ENCODE measurements at regions not wholly inside any gene's neighbourhood (a gene's known extent, or its start where the extent isn't known, plus 50 kb on each side); places are given as distances from the start of the nearest gene placed in this dataset.

DNA sequence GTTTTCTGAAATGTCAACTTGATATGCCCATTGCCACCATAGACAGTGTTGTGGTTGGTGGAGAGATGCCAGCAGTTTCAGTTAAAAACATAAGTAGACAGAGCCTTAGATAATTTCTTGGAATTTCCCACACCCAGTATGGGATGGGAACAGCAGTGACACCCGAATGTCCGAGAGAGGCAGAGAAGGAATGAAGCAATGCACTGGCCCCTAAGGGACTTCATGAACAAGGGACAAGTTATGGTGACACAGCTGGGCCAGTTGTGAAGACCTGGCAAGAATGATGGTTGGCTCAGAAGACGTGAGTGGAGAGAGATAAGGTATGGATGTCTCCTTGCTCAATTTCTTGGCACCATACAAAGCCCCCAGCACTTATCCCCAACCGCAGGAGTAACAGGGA is 165.2 kb upstream of the APCDD1 start:
- ChIA-PET CTCF (no interaction called here), POLR2A (ENCODE audit: unreplicated experiment) (no interaction called here)
- intact Hi-C loops (cut with micrococcal nuclease) (no loop called here), dilution Hi-C loops (cut with HindIII; ENCODE audit: low sequenced_read_pairs, unreplicated experiment) (no loop called here), in situ Hi-C loops (cut with MboI; ENCODE audit: low sequenced_read_pairs) (no loop called here)
- DNase-seq: no peak
- H3K9me3 ChIP-seq (ENCODE audit: control insufficient read depth, insufficient read depth, low read length): peaks cover 7% of the 10 kb centered on the region
- no peaks in the 10 kb centered on the region for H3K36me3 ChIP-seq (ENCODE audit: control insufficient read depth, insufficient read depth, low read length)
- no peak overlapping the region for H2AFZ ChIP-seq (replicated peaks; ENCODE audit: low read length, poor library complexity)
- H3K9ac ChIP-seq (ENCODE audit: low read depth, low read length): no peak overlapping the region
- no peak overlapping the region for H3K4me3 ChIP-seq (ENCODE audit: insufficient read depth, low read depth, low read length)
- no peak overlapping the region for H4K91ac ChIP-seq (ENCODE audit: insufficient read depth, low read depth, low read length)
- no peak overlapping the region for H3K4me2 ChIP-seq (ENCODE audit: low read depth, low read length)
- BruUV-seq (replicated peaks): no TSS peak
- H4K20me1 ChIP-seq (ENCODE audit: insufficient read depth, low read length): no peaks in the 10 kb centered on the region
- H3K23ac ChIP-seq (ENCODE audit: low read depth, low read length): no peak overlapping the region
- H4K5ac ChIP-seq (ENCODE audit: low read depth, low read length): no peak overlapping the region
- H2BK5ac ChIP-seq (ENCODE audit: low read depth, low read length, poor library complexity, severe bottlenecking): no peak overlapping the region
- no peak overlapping the region for H2BK120ac ChIP-seq (ENCODE audit: low read depth, low read length)
- H3K18ac ChIP-seq (ENCODE audit: low read depth, low read length): no peak overlapping the region
- no peaks in the 10 kb centered on the region for H3K79me1 ChIP-seq (ENCODE audit: low read depth in 1 of 2, low read length in 2 of 2)
- H3K56ac ChIP-seq (ENCODE audit: extremely low read depth, insufficient read depth, low read length): no peak overlapping the region
- no peak for ATAC-seq (ENCODE audit: low read depth)
- TF ChIP-seq, protein P1, sequence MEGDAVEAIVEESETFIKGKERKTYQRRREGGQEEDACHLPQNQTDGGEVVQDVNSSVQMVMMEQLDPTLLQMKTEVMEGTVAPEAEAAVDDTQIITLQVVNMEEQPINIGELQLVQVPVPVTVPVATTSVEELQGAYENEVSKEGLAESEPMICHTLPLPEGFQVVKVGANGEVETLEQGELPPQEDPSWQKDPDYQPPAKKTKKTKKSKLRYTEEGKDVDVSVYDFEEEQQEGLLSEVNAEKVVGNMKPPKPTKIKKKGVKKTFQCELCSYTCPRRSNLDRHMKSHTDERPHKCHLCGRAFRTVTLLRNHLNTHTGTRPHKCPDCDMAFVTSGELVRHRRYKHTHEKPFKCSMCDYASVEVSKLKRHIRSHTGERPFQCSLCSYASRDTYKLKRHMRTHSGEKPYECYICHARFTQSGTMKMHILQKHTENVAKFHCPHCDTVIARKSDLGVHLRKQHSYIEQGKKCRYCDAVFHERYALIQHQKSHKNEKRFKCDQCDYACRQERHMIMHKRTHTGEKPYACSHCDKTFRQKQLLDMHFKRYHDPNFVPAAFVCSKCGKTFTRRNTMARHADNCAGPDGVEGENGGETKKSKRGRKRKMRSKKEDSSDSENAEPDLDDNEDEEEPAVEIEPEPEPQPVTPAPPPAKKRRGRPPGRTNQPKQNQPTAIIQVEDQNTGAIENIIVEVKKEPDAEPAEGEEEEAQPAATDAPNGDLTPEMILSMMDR (conservative IDR thresholded peaks at IDR 0.05; ENCODE audit: low read depth, low read length): no peak
- TF ChIP-seq, protein P2, sequence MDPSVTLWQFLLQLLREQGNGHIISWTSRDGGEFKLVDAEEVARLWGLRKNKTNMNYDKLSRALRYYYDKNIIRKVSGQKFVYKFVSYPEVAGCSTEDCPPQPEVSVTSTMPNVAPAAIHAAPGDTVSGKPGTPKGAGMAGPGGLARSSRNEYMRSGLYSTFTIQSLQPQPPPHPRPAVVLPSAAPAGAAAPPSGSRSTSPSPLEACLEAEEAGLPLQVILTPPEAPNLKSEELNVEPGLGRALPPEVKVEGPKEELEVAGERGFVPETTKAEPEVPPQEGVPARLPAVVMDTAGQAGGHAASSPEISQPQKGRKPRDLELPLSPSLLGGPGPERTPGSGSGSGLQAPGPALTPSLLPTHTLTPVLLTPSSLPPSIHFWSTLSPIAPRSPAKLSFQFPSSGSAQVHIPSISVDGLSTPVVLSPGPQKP (IDR thresholded peaks at IDR 0.05; ENCODE audit: borderline replicate concordance, low read depth, low read length): no peak
- no peak for TF ChIP-seq NFE2L2 (IDR thresholded peaks at IDR 0.05; ENCODE audit: low read depth, low read length)
- TF ChIP-seq MXI1 (IDR thresholded peaks at IDR 0.05; ENCODE audit: borderline replicate concordance, low read depth, low read length): no peak
- no peak for TF ChIP-seq RAD21 (IDR thresholded peaks at IDR 0.05; ENCODE audit: low read length)
- TF ChIP-seq MAFK (IDR thresholded peaks at IDR 0.05; ENCODE audit: low read depth, low read length): no peak
- TF ChIP-seq CHD1 (IDR thresholded peaks at IDR 0.05; ENCODE audit: low read depth, low read length): no peak
- TF ChIP-seq BHLHE40 (IDR thresholded peaks at IDR 0.05; ENCODE audit: low read depth, low read length): no peak
- no peak for TF ChIP-seq RCOR1 (IDR thresholded peaks at IDR 0.05; ENCODE audit: insufficient replicate concordance, low read length)
- TF ChIP-seq MAZ (IDR thresholded peaks at IDR 0.05; ENCODE audit: borderline replicate concordance, low read depth, low read length): no peak
- no peak for TF ChIP-seq CEBPB (IDR thresholded peaks at IDR 0.05; ENCODE audit: low read depth, low read length)
- no peak overlapping the region for H2AK5ac ChIP-seq (ENCODE audit: low read depth, low read length)
- H3K27ac ChIP-seq (ENCODE audit: insufficient read depth, low read length): no peak overlapping the region
- no peak overlapping the region for H2BK15ac ChIP-seq (ENCODE audit: low read depth, low read length)
- peaks cover 8% of the 10 kb centered on the region for H3K27me3 ChIP-seq (ENCODE audit: control insufficient read depth, insufficient read depth, low read length)
- WGBS, 2 experiments (ENCODE audit: extremely low coverage in 2 of 2, insufficient read length in 1 of 2): no CpG with 5 or more reads among the region's 4 CpGs
- H2BK20ac ChIP-seq (ENCODE audit: low read depth, low read length): no peak overlapping the region
- H4K8ac ChIP-seq (ENCODE audit: low read depth in 2 of 2, low read length in 2 of 2): no peak overlapping the region
- H3K14ac ChIP-seq (replicated peaks; ENCODE audit: low read depth, low read length): no peak overlapping the region
- no peak overlapping the region for H3K4ac ChIP-seq (ENCODE audit: low read depth, low read length)
- no peaks in the 10 kb centered on the region; the same call in 1 of the 2 replicates for H3K9me1 ChIP-seq (ENCODE audit: insufficient read depth, low read length)
- peaks cover 3% of the 10 kb centered on the region; the same call in 1 of the 2 replicates for H3K4me1 ChIP-seq (ENCODE audit: control insufficient read depth, insufficient read depth, low read length)
- H2AK9ac ChIP-seq (replicated peaks; ENCODE audit: low read depth, low read length, poor library complexity): no peak overlapping the region

Data from IMR-90 (cell line).